Neural cell (in vitro differentiated cells): ENCODE measurements at regions not wholly inside any gene's neighbourhood (a gene's known extent, or its start where the extent isn't known, plus 50 kb on each side); places are given as distances from the start of the nearest gene placed in this dataset.

Experiments
- H2AFZ ChIP-seq: fragments of 200-600, 300-800 bp; sonication (generic), shearing (Covaris generic); 2 replicates; pipeline ENCODE4 v1.6.0; 2014; ENCODE audit warnings: low read depth, mild to moderate bottlenecking, antibody characterized with exemption, low read length, moderate library complexity
- H3F3A ChIP-seq: fragments of 200-600 bp; shearing (Covaris generic); 2 replicates; pipeline ENCODE4 v1.6.1; 2016; ENCODE audit warnings: mild to moderate bottlenecking, moderate library complexity, mixed read lengths, antibody characterized with exemption, low read length; ENCODE audit not compliant: insufficient read depth, poor library complexity, severe bottlenecking
- H3K27ac ChIP-seq: fragments of 200-600, 300-800 bp; sonication (generic), shearing (Covaris generic); 2 replicates; pipeline ENCODE4 v1.5.1; 2014; ENCODE audit warnings: mild to moderate bottlenecking, low read length, moderate library complexity
- H3K27me3 ChIP-seq: fragments of 300-800, 200-600 bp; sonication (generic), shearing (Covaris generic); 2 replicates; pipeline ENCODE4 v1.6.0; 2014; ENCODE audit warnings: mild to moderate bottlenecking, low read depth, low read length, moderate library complexity; ENCODE audit not compliant: insufficient read depth
- H3K36me3 ChIP-seq: fragments of 300-800, 200-600 bp; sonication (generic), shearing (Covaris generic); 2 replicates; pipeline ENCODE4 v1.5.1; 2014; ENCODE audit warnings: mild to moderate bottlenecking, antibody characterized with exemption, low read length, moderate library complexity; ENCODE audit not compliant: insufficient read depth
- H3K4me2 ChIP-seq: fragments of 300-800, 200-600 bp; sonication (generic), shearing (Covaris generic); 2 replicates; pipeline ENCODE4 v1.6.0; 2014; ENCODE audit warnings: mild to moderate bottlenecking, low read length
- H3K4me3 ChIP-seq: fragments of 300-800, 200-600 bp; sonication (generic), shearing (Covaris generic); 2 replicates; pipeline ENCODE4 v1.5.1; 2014; ENCODE audit warnings: mild to moderate bottlenecking, low read length, moderate library complexity
- H3K79me2 ChIP-seq: fragments of 200-600 bp; shearing (Covaris generic); replicated peaks from 2 replicates; pipeline ENCODE4 v1.6.0; 2014; ENCODE audit warnings: mild to moderate bottlenecking, low read length, moderate library complexity; ENCODE audit not compliant: insufficient read depth
- H3K9ac ChIP-seq: fragments of 300-800, 200-600 bp; sonication (generic), shearing (Covaris generic); 2 replicates; pipeline ENCODE4 v1.6.1; 2016; ENCODE audit warnings: mild to moderate bottlenecking, low read length, mixed read lengths
- H3K9me2 ChIP-seq: fragments of 200-600 bp; shearing (Covaris generic); 2 replicates; pipeline ENCODE4 v1.6.1; 2016; ENCODE audit warnings: mild to moderate bottlenecking, low read length, mixed read lengths; ENCODE audit not compliant: insufficient read depth
- H3K9me3 ChIP-seq: fragments of 200-600, 300-800 bp; sonication (generic), shearing (Covaris generic); 2 replicates; pipeline ENCODE4 v1.6.1; 2016; ENCODE audit warnings: mild to moderate bottlenecking, mixed run types, low read length, moderate library complexity, mixed read lengths
- H4K20me1 ChIP-seq: fragments of 200-600 bp; shearing (Covaris generic); 2 replicates; pipeline ENCODE4 v1.6.1; 2016; ENCODE audit warnings: mild to moderate bottlenecking, mixed run types; ENCODE audit not compliant: insufficient read depth
- CTCF ChIP-seq: fragments of 450-650 bp; IDR thresholded peaks from 2 replicates; pipeline ENCODE4 v1.5.1; 2014; ENCODE audit warnings: antibody characterized with exemption, mild to moderate bottlenecking, moderate library complexity; ENCODE audit not compliant: poor library complexity, severe bottlenecking
- EP300 ChIP-seq: fragments of 450-650 bp; conservative IDR thresholded peaks from 2 replicates; pipeline ENCODE4 v1.6.1; 2014; ENCODE audit warnings: antibody characterized with exemption, mild to moderate bottlenecking, moderate library complexity; ENCODE audit not compliant: poor library complexity, severe bottlenecking
- EZH2 ChIP-seq: fragments of 200-600, 300-800 bp; shearing (Covaris generic), sonication (generic); IDR thresholded peaks from 2 replicates; pipeline ENCODE4 v1.6.1; 2014; ENCODE audit warnings: antibody characterized with exemption, low read length, borderline replicate concordance, mild to moderate bottlenecking; ENCODE audit not compliant: insufficient read depth, poor library complexity, severe bottlenecking
- MXI1 ChIP-seq: fragments of 450-650 bp; conservative IDR thresholded peaks from 2 replicates; pipeline ENCODE4 v1.6.1; 2014; ENCODE audit warnings: antibody characterized with exemption, mild to moderate bottlenecking; ENCODE audit not compliant: poor library complexity, severe bottlenecking
- POLR2AphosphoS5 ChIP-seq: IDR thresholded peaks from 2 replicates; pipeline ENCODE4 v1.6.1; 2012
- RAD21 ChIP-seq: fragments of 450-650 bp; conservative IDR thresholded peaks from 2 replicates; pipeline ENCODE4 v1.6.1; 2014; ENCODE audit warnings: antibody characterized with exemption, mild to moderate bottlenecking, moderate library complexity
- REST ChIP-seq: IDR thresholded peaks from 2 replicates; pipeline ENCODE4 v1.6.1; 2012; ENCODE audit warnings: borderline replicate concordance
- SMC3 ChIP-seq: fragments of 450-650 bp; conservative IDR thresholded peaks from 2 replicates; pipeline ENCODE4 v1.6.1; 2014; ENCODE audit warnings: antibody characterized with exemption, mild to moderate bottlenecking, moderate library complexity; ENCODE audit not compliant: poor library complexity
- TAF1 ChIP-seq: IDR thresholded peaks from 2 replicates; pipeline ENCODE4 v1.6.1; 2012; ENCODE audit warnings: low read depth

- Histone ChIP-seq H2AFZ (no peak overlapping the region), H3K9me2 (no peaks in the 10 kb centered on the region), H3K4me2 (no peak overlapping the region), H3F3A (no peaks in the 10 kb centered on the region), H3K79me2 (no peaks in the 10 kb centered on the region), H3K36me3 (no peaks in the 10 kb centered on the region), H3K9me3 (no peaks in the 10 kb centered on the region), H3K27ac (no peak overlapping the region), H3K9ac (no peak overlapping the region), H3K27me3 (no peaks in the 10 kb centered on the region), H3K4me3 (no peak overlapping the region), H4K20me1 (no peaks in the 10 kb centered on the region)
- no peak for TF ChIP-seq POLR2AphosphoS5
- TF ChIP-seq TAF1 = no peak
- TF ChIP-seq EP300 = no peak
- no peak for TF ChIP-seq CTCF
- TF ChIP-seq EZH2 = no peak
- no peak for TF ChIP-seq SMC3
- no peak for TF ChIP-seq MXI1
- TF ChIP-seq REST = no peak
- TF ChIP-seq RAD21 = no peak
Observed at GRCh38 chr4:153107246-153107645, 97.0 kb upstream of the TRIM2 start.

- H3K9me3 ChIP-seq = no peaks in the 10 kb centered on the region
- no peak for TF ChIP-seq SMC3
- no peak for TF ChIP-seq TAF1
- no peak for TF ChIP-seq POLR2AphosphoS5
- TF ChIP-seq CTCF = no peak
- no peak for TF ChIP-seq REST
- TF ChIP-seq EP300 = no peak
- TF ChIP-seq EZH2 = no peak
- no peak for TF ChIP-seq MXI1
- TF ChIP-seq RAD21 = no peak
- H4K20me1 ChIP-seq = no peaks in the 10 kb centered on the region
- H3K27me3 ChIP-seq = no peaks in the 10 kb centered on the region
- no peak overlapping the region for H3K27ac ChIP-seq
- no peaks in the 10 kb centered on the region for H3K79me2 ChIP-seq
- H3K9me2 ChIP-seq = no peaks in the 10 kb centered on the region
- no peaks in the 10 kb centered on the region for H3F3A ChIP-seq
- no peak overlapping the region for H3K4me2 ChIP-seq
- no peak overlapping the region for H3K4me3 ChIP-seq
- H3K9ac ChIP-seq = no peak overlapping the region
- H3K36me3 ChIP-seq = no peaks in the 10 kb centered on the region
- no peak overlapping the region for H2AFZ ChIP-seq
Observed at GRCh38 chr4:153109296-153109849, 94.9 kb upstream of the TRIM2 start.
